K562 (cell line): ENCODE measurements at regions not wholly inside any gene's neighbourhood (a gene's known extent, or its start where the extent isn't known, plus 50 kb on each side); places are given as distances from the start of the nearest gene placed in this dataset.

Experiments used
- ATAC-seq: fragments of 200-7000 bp; cut with Tn5 transposase; 3 replicates; pipeline ENCODE4 v1.9.1; 2020; ENCODE audit warnings: moderate library complexity
- BruUV-seq: library from RNA; stranded (reverse); fragments of 400-500 nt; replicated peaks from 2 replicates; lab custom pipeline; 2021; lab: Mats Ljungman, UMichigan
- CTCF ChIA-PET: fragments of 300-600 bp; formaldehyde crosslinking; extraction: SDS; loops from one replicate; lab custom pipeline; 2021; ENCODE audit warnings: low intra/inter-chr PET ratio; lab: Yijun Ruan, JAX
- POLR2A ChIA-PET: fragments of 300-600, 350-650 bp; sonication (Branson Sonifier 250); formaldehyde crosslinking; extraction: SDS; loops from one replicate; lab custom pipeline; 2021; ENCODE audit warnings: antibody characterized with exemption, inconsistent platforms; lab: Yijun Ruan, JAX
- DNase-seq, 4 experiments: peaks; one replicate each; pipeline versions ENCODE4 v3.0.0 to v3.0.0-alpha.2; 2011 to 2018; ENCODE audit warnings: low spot score in 3 of 4, mixed read lengths in 3 of 4; ENCODE audit errors: extremely low read depth in 1 of 4
- FAIRE-seq: peaks from 2 replicates; lab custom pipeline; 2011; peaks lifted over from hg19 to GRCh38; lab: Jason Lieb, UNC
- H2AFZ ChIP-seq: 2 replicates; pipeline ENCODE4 v1.6.0; 2011; ENCODE audit warnings: low read depth, low read length, control low read depth, inconsistent platforms
- H3K27ac ChIP-seq: fragments of 200-600 bp; 3 replicates; pipeline ENCODE4 v1.8.0; 2011; ENCODE audit warnings: low read depth, mild to moderate bottlenecking, control low read depth, inconsistent platforms, low read length, moderate library complexity, mixed read lengths; ENCODE audit errors: extremely low read depth
- H3K27me3 ChIP-seq, 2 experiments: fragments of 300-600 bp in 1 of 2; 2 replicates in 1 of 2; 3 replicates in 1 of 2; pipeline versions ENCODE4 v1.6.0 to v1.8.0; 2011; ENCODE audit warnings: inconsistent platforms in 2 of 2, low read length in 2 of 2, mild to moderate bottlenecking in 1 of 2, mixed read lengths in 1 of 2, moderate library complexity in 1 of 2; ENCODE audit not compliant: control insufficient read depth in 2 of 2, insufficient read depth in 2 of 2
- H3K36me3 ChIP-seq: fragments of 300-600 bp; 3 replicates; pipeline ENCODE4 v1.8.0; 2011; ENCODE audit warnings: mild to moderate bottlenecking, low read length, inconsistent platforms; ENCODE audit not compliant: control insufficient read depth, insufficient read depth
- H3K4me1 ChIP-seq, 2 experiments: fragments of 200-600 bp in 1 of 2; replicated peaks in 1 of 2; 2 replicates in 1 of 2; 3 replicates in 1 of 2; pipeline versions ENCODE4 v1.5.1 to v1.8.0; 2011; ENCODE audit warnings: inconsistent platforms in 2 of 2, low read length in 2 of 2, mild to moderate bottlenecking in 1 of 2, mixed read lengths in 1 of 2, moderate library complexity in 1 of 2; ENCODE audit not compliant: control insufficient read depth in 2 of 2, insufficient read depth in 2 of 2
- H3K4me2 ChIP-seq: 2 replicates; pipeline ENCODE4 v1.6.1; 2011; ENCODE audit warnings: low read length, control low read depth, inconsistent platforms, mixed read lengths; ENCODE audit not compliant: insufficient read depth
- H3K4me3 ChIP-seq: fragments of 200-600 bp; sonication (generic), shearing (Covaris generic); 2 replicates; pipeline ENCODE4 v1.5.1; 2016; ENCODE audit warnings: control low read depth, inconsistent platforms
- H3K79me2 ChIP-seq: fragments of 200-600 bp; 3 replicates; pipeline ENCODE4 v1.8.0; 2011; ENCODE audit warnings: low read length, inconsistent platforms; ENCODE audit not compliant: control insufficient read depth, insufficient read depth
- H3K9ac ChIP-seq, 2 experiments: 2 replicates each; pipeline versions ENCODE4 v1.6.0 to v1.6.1; 2011; ENCODE audit warnings: low read depth in 2 of 2, low read length in 2 of 2, control low read depth in 1 of 2, inconsistent platforms in 1 of 2, mild to moderate bottlenecking in 1 of 2, mixed read lengths in 1 of 2; ENCODE audit not compliant: insufficient read depth in 1 of 2
- H3K9me1 ChIP-seq: one replicate; pipeline ENCODE4 v1.6.0; 2011; ENCODE audit warnings: inconsistent platforms, mild to moderate bottlenecking, low read length, moderate library complexity; ENCODE audit not compliant: control insufficient read depth, insufficient read depth
- H3K9me3 ChIP-seq: replicated peaks from 2 replicates; pipeline ENCODE4 v1.5.1; 2011; ENCODE audit warnings: low read depth, low read length, inconsistent platforms; ENCODE audit not compliant: control insufficient read depth, insufficient read depth
- H4K20me1 ChIP-seq: replicated peaks from 2 replicates; pipeline ENCODE4 v1.6.1; 2011; ENCODE audit warnings: low read length, inconsistent platforms, mixed read lengths; ENCODE audit not compliant: control insufficient read depth, insufficient read depth
- ATF3 ChIP-seq, 2 experiments: fragments of 450-650 bp in 1 of 2; sonication (generic) in 1 of 2; formaldehyde crosslinking in 1 of 2; IDR thresholded peaks in 1 of 2; conservative IDR thresholded peaks in 1 of 2; 2 replicates each; pipeline versions ENCODE4 v1.6.1 to v1.8.1; 2016 to 2023; ENCODE audit warnings: mild to moderate bottlenecking in 2 of 2, moderate library complexity in 2 of 2, inconsistent platforms in 1 of 2, missing genetic modification reagents in 1 of 2
- CEBPG ChIP-seq, 3 experiments: fragments of 200-800 bp in 1 of 3; sonication (Bioruptor generic) in 1 of 3; sonication (generic) in 1 of 3; formaldehyde crosslinking in 1 of 3; IDR thresholded peaks in 2 of 3; conservative IDR thresholded peaks in 1 of 3; 2 replicates each; pipeline versions ENCODE4 v1.6.1 to v1.8.0; 2016 to 2022; ENCODE audit warnings: missing compliant biosample characterization in 2 of 3, missing genetic modification characterization in 2 of 3, mild to moderate bottlenecking in 1 of 3, missing genetic modification reagents in 1 of 3
- NKRF ChIP-seq: fragments of 450-650 bp; IDR thresholded peaks from 2 replicates; pipeline ENCODE4 v1.6.1; 2016; ENCODE audit warnings: borderline replicate concordance
- RBM25 ChIP-seq: fragments of 200-400 bp; formaldehyde crosslinking; IDR thresholded peaks from 2 replicates; pipeline ENCODE4 v1.6.1; 2018; ENCODE audit warnings: low read length, low read depth, moderate library complexity; ENCODE audit not compliant: severe bottlenecking
- RREB1 ChIP-seq: fragments of 250-450 bp; sonication (Bioruptor Pico); IDR thresholded peaks from 2 replicates; pipeline ENCODE4 v1.4.0; 2020
- STAT5A ChIP-seq: IDR thresholded peaks from 2 replicates; pipeline ENCODE4 v1.6.1; 2012; ENCODE audit warnings: low read length, inconsistent platforms, borderline replicate concordance
- TAF9B ChIP-seq: fragments of 450-650 bp; IDR thresholded peaks from 2 replicates; pipeline ENCODE4 v1.6.1; 2018; ENCODE audit warnings: mild to moderate bottlenecking; ENCODE audit not compliant: partially characterized antibody
- WGBS: fragments of 100-300 bp; shearing (Covaris generic); methylation state at CpG from one replicate; pipeline ENCODE4 v1.1.6; 2016; ENCODE audit warnings: low coverage, mixed read lengths; ENCODE audit not compliant: insufficient coverage; ENCODE audit errors: missing lambda C conversion rate; 5-methylcytosine and 5-hydroxymethylcytosine counted together
- in situ Hi-C: fragments of 300-500 bp; cut with MboI; formaldehyde crosslinking; loops from 4 replicates; pipeline ENCODE4 v1.15.0; 2018; ENCODE audit warnings: inconsistent platforms, mixed read lengths
- intact Hi-C: fragments of 100-400 bp; cut with micrococcal nuclease; formaldehyde crosslinking; loops from 2 replicates; pipeline ENCODE4 v1.14.2; 2022

GRCh38 chr10:88048312-88048711 lies 184.9 kb downstream of the PTEN start:
- Histone ChIP-seq H3K4me3 (no peak overlapping the region), H3K36me3 (no peaks in the 10 kb centered on the region), H3K4me1 (no peaks in the 10 kb centered on the region), H3K27me3 (no peaks in the 10 kb centered on the region), H2AFZ (no peak overlapping the region), H3K9me1 (no peaks in the 10 kb centered on the region), H3K27ac (no peak overlapping the region), H4K20me1 (no peaks in the 10 kb centered on the region), H3K9ac (no peak overlapping the region), H3K9me3 (no peaks in the 10 kb centered on the region), H3K4me2 (no peak overlapping the region), H3K79me2 (no peaks in the 10 kb centered on the region)
- no peak for DNase-seq
- FAIRE-seq, result no peak
- BruUV-seq, result no TSS peak
- CTCF ChIA-PET, result no interaction called here
- no peak for ATAC-seq
- intact Hi-C loops (no loop called here), in situ Hi-C loops (no loop called here)
- POLR2A ChIA-PET, result interaction anchor here (0.6 kb wide), 1 partner anchor 207 kb away, joined by 6 read pairs; no protein-coding TSS in a partner anchor
- 0% methylated on average over 1 of the region's 1 CpG for WGBS
- no peak for TF ChIP-seq CEBPG (CRISPR knock-in tag; IDR thresholded peaks at IDR 0.05)
- TF ChIP-seq CEBPG (tag; conservative IDR thresholded peaks at IDR 0.05 in 1 of 2, IDR thresholded peaks at IDR 0.05 in 1 of 2), result peak in 1 of 2 experiments; percentile 67; a peak in 2 of 4 replicates
- TF ChIP-seq NKRF, result no peak
- TF ChIP-seq TAF9B, result no peak
- TF ChIP-seq RBM25, result no peak
- no peak for TF ChIP-seq RREB1 (CRISPR knock-in tag)
- TF ChIP-seq ATF3 (IDR thresholded peaks at IDR 0.05), result peak; percentile 28; the same call in 1 of the 2 replicates
- TF ChIP-seq ATF3 (CRISPR knock-in tag; conservative IDR thresholded peaks at IDR 0.05), result no peak
- TF ChIP-seq STAT5A, result no peak
